Inflammatory macrophage treated with lipopolysaccharide for 4 hours (primary cell): ENCODE measurements at regions not wholly inside any gene's neighbourhood (a gene's known extent, or its start where the extent isn't known, plus 50 kb on each side); places are given as distances from the start of the nearest gene placed in this dataset.
"Not testable (repeated sequence)": the region's sequence is repeated elsewhere in the genome, so short reads cannot be mapped to it uniquely, and the experiment has no call there.

Experiments used
- DNase-seq: peaks from one replicate; pipeline ENCODE4 v3.0.0-alpha.2; 2020

- DNase-seq = no peak
Observed at GRCh38 chr14:84894254-84894653, 635.7 kb upstream of the FLRT2 start.

- no peak for DNase-seq
Observed at GRCh38 chr14:84922370-84922769, 607.6 kb upstream of the FLRT2 start.

GRCh38 chr14:84926656-84927055, 603.3 kb upstream of the FLRT2 start:
- DNase-seq = no peak

- no peak for DNase-seq
Observed at GRCh38 chr14:84927096-84927827, 602.7 kb upstream of the FLRT2 start.

GRCh38 chr14:84929086-84929485, 600.9 kb upstream of the FLRT2 start:
- DNase-seq = no peak

- DNase-seq = no peak
Observed at GRCh38 chr14:84929834-84930233, 600.1 kb upstream of the FLRT2 start.

- DNase-seq = no peak
Observed at GRCh38 chr14:84937016-84937415, 592.9 kb upstream of the FLRT2 start.

GRCh38 chr14:84937449-84937848, 592.5 kb upstream of the FLRT2 start:
- DNase-seq = no peak

- not testable (repeated sequence) for DNase-seq
Observed at GRCh38 chr14:84944901-84945300, 585.0 kb upstream of the FLRT2 start.

- DNase-seq = no peak
Observed at GRCh38 chr14:84959851-84960520, 570.0 kb upstream of the FLRT2 start.

GRCh38 chr14:84961637-84962036, 568.3 kb upstream of the FLRT2 start:
- DNase-seq = no peak

- DNase-seq = no peak
Observed at GRCh38 chr14:84963518-84963917, 566.4 kb upstream of the FLRT2 start.

- no peak for DNase-seq
Observed at GRCh38 chr14:84965279-84965678, 564.7 kb upstream of the FLRT2 start.

- no peak for DNase-seq
Observed at GRCh38 chr14:84969501-84969900, 560.4 kb upstream of the FLRT2 start.

GRCh38 chr14:84975241-84975902, 554.6 kb upstream of the FLRT2 start:
- DNase-seq = no peak

- no peak for DNase-seq
Observed at GRCh38 chr14:84976805-84977204, 553.1 kb upstream of the FLRT2 start.

GRCh38 chr14:84987042-84987441, 542.9 kb upstream of the FLRT2 start:
- no peak for DNase-seq

- no peak for DNase-seq
Observed at GRCh38 chr14:84988357-84988756, 541.6 kb upstream of the FLRT2 start.

- no peak for DNase-seq
Observed at GRCh38 chr14:84991021-84991420, 538.9 kb upstream of the FLRT2 start.

- no peak for DNase-seq
Observed at GRCh38 chr14:84998216-84998615, 531.7 kb upstream of the FLRT2 start.

- no peak for DNase-seq
Observed at GRCh38 chr14:85002846-85003245, 527.1 kb upstream of the FLRT2 start.

GRCh38 chr14:85003805-85004204, 526.1 kb upstream of the FLRT2 start:
- no peak for DNase-seq

- no peak for DNase-seq
Observed at GRCh38 chr14:85009506-85009905, 520.4 kb upstream of the FLRT2 start.

- no peak for DNase-seq
Observed at GRCh38 chr14:85010186-85010585, 519.8 kb upstream of the FLRT2 start.
